OCI-LY7 (cell line): ENCODE measurements at regions not wholly inside any gene's neighbourhood (a gene's known extent, or its start where the extent isn't known, plus 50 kb on each side); places are given as distances from the start of the nearest gene placed in this dataset.

Experiments
- BruUV-seq: library from RNA; stranded (reverse); fragments of 400-500 nt; replicated peaks from 2 replicates; lab custom pipeline; 2021; lab: Mats Ljungman, UMichigan
- CTCF ChIA-PET: fragments of 300-600 bp; sonication (Branson Sonifier 250); formaldehyde crosslinking; loops from one replicate; lab custom pipeline; 2022; ENCODE audit warnings: antibody characterized with exemption; ENCODE audit not compliant: unreplicated experiment; lab: Charles Lee
- POLR2A ChIA-PET: fragments of 300-600 bp; sonication (Branson Sonifier 250); formaldehyde crosslinking; loops from one replicate; lab custom pipeline; 2022; ENCODE audit warnings: antibody characterized with exemption; lab: Charles Lee
- DNase-seq: peaks from one replicate; pipeline ENCODE4 v3.0.0-alpha.2; 2015; ENCODE audit warnings: low spot score
- H2AFZ ChIP-seq: fragments of 200-600 bp; sonication (generic), shearing (Covaris generic); 2 replicates; pipeline ENCODE4 v1.6.1; 2014; ENCODE audit warnings: mild to moderate bottlenecking, antibody characterized with exemption, low read length, moderate library complexity
- H3K27ac ChIP-seq: fragments of 200-600 bp; sonication (generic); 2 replicates; pipeline ENCODE4 v1.5.1; 2014; ENCODE audit warnings: mixed run types, low read depth, mild to moderate bottlenecking, moderate library complexity, low read length, inconsistent platforms; ENCODE audit not compliant: poor library complexity, severe bottlenecking
- H3K36me3 ChIP-seq: fragments of 200-600 bp; sonication (generic); 2 replicates; pipeline ENCODE4 v1.6.1; 2014; ENCODE audit warnings: mild to moderate bottlenecking, antibody characterized with exemption, low read length, moderate library complexity, mixed read lengths; ENCODE audit not compliant: insufficient read depth
- H3K4me1 ChIP-seq: fragments of 200-600 bp; sonication (generic); 2 replicates; pipeline ENCODE4 v1.5.1; 2014; ENCODE audit warnings: mild to moderate bottlenecking, low read length; ENCODE audit not compliant: insufficient read depth, poor library complexity, severe bottlenecking
- H3K4me2 ChIP-seq: fragments of 200-600 bp; sonication (generic); 2 replicates; pipeline ENCODE4 v1.6.1; 2014; ENCODE audit warnings: mild to moderate bottlenecking, low read length
- H3K4me3 ChIP-seq: fragments of 200-600 bp; sonication (generic); 2 replicates; pipeline ENCODE4 v1.5.1; 2014; ENCODE audit warnings: mild to moderate bottlenecking, low read depth, low read length; ENCODE audit not compliant: poor library complexity, severe bottlenecking
- H3K79me2 ChIP-seq: fragments of 200-600 bp; sonication (generic); 2 replicates; pipeline ENCODE4 v1.6.1; 2016; ENCODE audit warnings: low read depth, mild to moderate bottlenecking, low read length, moderate library complexity, mixed read lengths; ENCODE audit not compliant: insufficient read depth
- H3K9me2 ChIP-seq: fragments of 200-600 bp; sonication (generic); 2 replicates; pipeline ENCODE4 v1.6.1; 2016; ENCODE audit warnings: mild to moderate bottlenecking, low read length, mixed read lengths; ENCODE audit not compliant: insufficient read depth
- H3K9me3 ChIP-seq: fragments of 200-600 bp; sonication (generic); 2 replicates; pipeline ENCODE4 v1.6.1; 2014; ENCODE audit warnings: mild to moderate bottlenecking, mixed run types, low read length, mixed read lengths
- H4K20me1 ChIP-seq: fragments of 200-600 bp; sonication (generic); 2 replicates; pipeline ENCODE4 v1.6.1; 2014; ENCODE audit warnings: mild to moderate bottlenecking, antibody characterized with exemption, low read length, moderate library complexity, mixed read lengths; ENCODE audit not compliant: insufficient read depth
- EZH2phosphoT487 ChIP-seq: fragments of 200-600 bp; sonication (generic); IDR thresholded peaks from 2 replicates; pipeline ENCODE4 v1.6.1; 2018; ENCODE audit warnings: low read depth, borderline replicate concordance, mild to moderate bottlenecking, mixed run types, antibody characterized with exemption, low read length, moderate library complexity, mixed read lengths
- intact Hi-C: fragments of 100-400 bp; cut with micrococcal nuclease; formaldehyde crosslinking; loops from one replicate; pipeline ENCODE4 v1.10.0; 2022; ENCODE audit not compliant: unreplicated experiment
- TF ChIP-seq, protein P1 (sequence below): fragments of 200-600 bp; sonication (generic); conservative IDR thresholded peaks from 2 replicates; pipeline ENCODE4 v1.5.1; 2014; ENCODE audit warnings: mild to moderate bottlenecking, antibody characterized with exemption, low read length, moderate library complexity, mixed read lengths

DNA sequence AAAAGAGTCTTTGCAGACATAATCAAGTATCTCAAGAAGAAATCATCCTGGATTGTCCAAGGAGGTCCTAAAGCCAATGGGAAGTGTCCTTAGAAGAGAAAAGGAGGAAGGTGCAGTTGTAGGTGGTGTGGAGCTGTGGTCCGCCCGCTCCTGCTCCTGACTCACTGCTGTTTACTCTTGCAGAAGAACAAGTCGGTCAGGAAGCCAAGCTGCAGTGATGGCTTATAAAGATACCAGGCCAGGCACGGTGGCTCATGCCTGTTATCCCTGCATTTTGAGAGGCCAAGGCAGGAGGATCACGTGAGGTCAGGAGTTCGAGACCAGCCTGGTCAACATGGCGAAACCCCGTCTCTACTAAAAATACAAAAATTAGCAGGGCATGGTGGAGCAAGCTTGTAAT lies 66.4 kb upstream of the ATP6AP2 start:
- CTCF ChIA-PET = no interaction called here
- TF ChIP-seq, protein P1, sequence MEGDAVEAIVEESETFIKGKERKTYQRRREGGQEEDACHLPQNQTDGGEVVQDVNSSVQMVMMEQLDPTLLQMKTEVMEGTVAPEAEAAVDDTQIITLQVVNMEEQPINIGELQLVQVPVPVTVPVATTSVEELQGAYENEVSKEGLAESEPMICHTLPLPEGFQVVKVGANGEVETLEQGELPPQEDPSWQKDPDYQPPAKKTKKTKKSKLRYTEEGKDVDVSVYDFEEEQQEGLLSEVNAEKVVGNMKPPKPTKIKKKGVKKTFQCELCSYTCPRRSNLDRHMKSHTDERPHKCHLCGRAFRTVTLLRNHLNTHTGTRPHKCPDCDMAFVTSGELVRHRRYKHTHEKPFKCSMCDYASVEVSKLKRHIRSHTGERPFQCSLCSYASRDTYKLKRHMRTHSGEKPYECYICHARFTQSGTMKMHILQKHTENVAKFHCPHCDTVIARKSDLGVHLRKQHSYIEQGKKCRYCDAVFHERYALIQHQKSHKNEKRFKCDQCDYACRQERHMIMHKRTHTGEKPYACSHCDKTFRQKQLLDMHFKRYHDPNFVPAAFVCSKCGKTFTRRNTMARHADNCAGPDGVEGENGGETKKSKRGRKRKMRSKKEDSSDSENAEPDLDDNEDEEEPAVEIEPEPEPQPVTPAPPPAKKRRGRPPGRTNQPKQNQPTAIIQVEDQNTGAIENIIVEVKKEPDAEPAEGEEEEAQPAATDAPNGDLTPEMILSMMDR = no peak
- TF ChIP-seq EZH2phosphoT487 = no peak
- Histone ChIP-seq H3K9me3 (no peaks in the 10 kb centered on the region), H3K79me2 (no peaks in the 10 kb centered on the region), H3K36me3 (no peaks in the 10 kb centered on the region), H3K4me1 (no peaks in the 10 kb centered on the region), H3K9me2 (no peaks in the 10 kb centered on the region), H3K27ac (no peak overlapping the region), H4K20me1 (no peaks in the 10 kb centered on the region), H2AFZ (no peak overlapping the region), H3K4me3 (no peak overlapping the region), H3K4me2 (no peak overlapping the region)
- no TSS peak for BruUV-seq
- POLR2A ChIA-PET = no interaction called here
- no peak for DNase-seq
- intact Hi-C loops = no loop called here

DNA sequence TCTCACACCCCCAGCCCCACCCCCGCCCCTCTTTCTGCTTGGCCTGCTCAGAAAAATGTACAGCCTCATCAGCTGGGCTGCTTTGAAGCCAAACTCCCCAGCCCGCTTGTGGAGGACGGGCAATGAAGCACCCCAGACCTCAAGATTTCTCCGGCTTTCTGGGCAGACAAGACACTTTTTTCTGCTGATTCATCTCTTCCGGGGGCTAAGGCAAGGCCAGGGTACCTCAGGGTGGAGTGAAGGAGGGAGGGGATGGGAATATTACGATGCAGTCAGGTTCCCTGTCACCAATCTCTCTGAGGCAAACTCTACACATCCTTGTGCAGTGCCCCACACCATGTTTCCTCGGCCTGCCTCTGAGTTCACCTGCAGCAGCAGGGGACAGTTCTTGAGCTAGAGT lies 66.9 kb upstream of the ATP6AP2 start:
- no peak for DNase-seq
- TF ChIP-seq, protein P1 = no peak
- TF ChIP-seq EZH2phosphoT487 = no peak
- Histone ChIP-seq H3K4me1 (no peaks in the 10 kb centered on the region), H3K79me2 (no peaks in the 10 kb centered on the region), H4K20me1 (no peaks in the 10 kb centered on the region), H3K4me3 (no peak overlapping the region), H3K27ac (no peak overlapping the region), H3K9me2 (no peaks in the 10 kb centered on the region), H2AFZ (no peak overlapping the region), H3K4me2 (no peak overlapping the region), H3K9me3 (no peaks in the 10 kb centered on the region), H3K36me3 (no peaks in the 10 kb centered on the region)
- no TSS peak for BruUV-seq
- POLR2A ChIA-PET = no interaction called here
- CTCF ChIA-PET = no interaction called here
- intact Hi-C loops = no loop called here

DNA sequence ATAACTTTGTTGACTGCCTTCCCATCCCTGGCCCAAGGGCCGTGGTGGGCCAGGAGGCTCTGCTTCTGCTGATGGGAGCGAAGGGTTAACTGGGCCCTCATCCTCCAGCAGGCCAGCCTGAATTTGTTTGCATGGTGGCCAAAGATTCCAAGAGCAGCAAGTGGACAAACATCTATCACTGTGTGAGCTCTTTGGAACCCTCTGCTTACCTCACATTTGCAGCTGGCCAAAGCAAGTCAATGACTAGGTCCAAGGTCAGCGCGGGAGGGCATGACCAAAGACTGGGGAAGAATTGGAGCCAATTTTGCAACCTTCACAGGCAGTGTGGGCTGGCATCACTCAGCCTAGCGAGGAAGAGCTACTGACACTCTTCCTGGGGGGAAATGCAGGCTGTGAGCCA lies 67.8 kb upstream of the ATP6AP2 start:
- no peaks in the 10 kb centered on the region for H3K9me3 ChIP-seq
- no peak for DNase-seq
- no peaks in the 10 kb centered on the region for H3K4me1 ChIP-seq
- no peak overlapping the region for H2AFZ ChIP-seq
- BruUV-seq = no TSS peak
- ChIA-PET POLR2A (no interaction called here), CTCF (no interaction called here)
- intact Hi-C loops = no loop called here
- H3K4me3 ChIP-seq = no peak overlapping the region
- no peaks in the 10 kb centered on the region for H3K9me2 ChIP-seq
- H3K27ac ChIP-seq = no peak overlapping the region
- no peak for TF ChIP-seq EZH2phosphoT487
- TF ChIP-seq, protein P1 = no peak
- H3K4me2 ChIP-seq = no peak overlapping the region
- H3K36me3 ChIP-seq = no peaks in the 10 kb centered on the region
- no peaks in the 10 kb centered on the region for H4K20me1 ChIP-seq
- no peaks in the 10 kb centered on the region for H3K79me2 ChIP-seq
